CD4-positive, alpha-beta T cell treated with Interleukin-6 at 100 ng/mL for 8 hours (primary cell): ENCODE measurements at regions not wholly inside any gene's neighbourhood (a gene's known extent, or its start where the extent isn't known, plus 50 kb on each side); places are given as distances from the start of the nearest gene placed in this dataset.
"Not testable (repeated sequence)": the region's sequence is repeated elsewhere in the genome, so short reads cannot be mapped to it uniquely, and the experiment has no call there.

ENCODE experiments used
- DNase-seq: peaks from one replicate; pipeline ENCODE4 v3.0.0-alpha.2; 2020; ENCODE audit warnings: mixed read lengths, low spot score

DNA sequence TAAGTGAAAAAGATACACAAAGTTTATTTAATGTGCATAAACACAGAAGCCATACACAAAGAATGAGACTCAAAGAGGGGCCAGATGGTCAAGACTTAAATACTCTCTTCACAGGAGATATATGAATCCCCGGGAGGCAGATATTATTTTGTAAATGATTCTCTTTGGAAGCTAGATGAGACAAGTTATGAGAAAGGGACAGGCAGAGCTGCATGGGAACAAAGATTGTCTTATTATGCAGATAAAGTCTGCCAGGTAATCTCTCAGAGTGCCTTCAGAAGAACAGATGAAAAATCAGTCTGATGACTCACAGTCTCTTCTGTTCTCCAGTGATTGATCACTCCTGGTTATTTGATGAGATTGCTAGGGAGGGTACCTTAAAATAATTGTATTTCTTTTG, 89.0 kb downstream of the NAF1 start:
- DNase-seq = no peak

DNA sequence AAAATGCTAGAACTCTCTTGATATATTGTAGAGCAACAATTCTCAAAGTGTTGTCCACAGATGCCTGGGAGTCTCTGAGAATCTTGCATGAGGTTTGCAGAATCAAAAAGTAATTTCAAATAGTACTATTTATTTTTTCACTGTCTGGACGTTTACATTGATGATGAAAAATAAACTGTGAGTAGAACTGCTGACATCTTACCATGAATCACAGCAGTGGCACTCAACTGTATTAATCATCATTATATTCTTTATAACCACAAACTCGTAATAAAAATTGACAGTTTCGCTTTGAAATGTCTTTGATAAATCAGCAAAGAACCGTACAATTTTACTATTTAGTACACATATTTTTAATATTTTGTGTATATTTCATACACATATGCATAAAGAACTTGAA, 94.5 kb downstream of the NAF1 start:
- DNase-seq = no peak

DNA sequence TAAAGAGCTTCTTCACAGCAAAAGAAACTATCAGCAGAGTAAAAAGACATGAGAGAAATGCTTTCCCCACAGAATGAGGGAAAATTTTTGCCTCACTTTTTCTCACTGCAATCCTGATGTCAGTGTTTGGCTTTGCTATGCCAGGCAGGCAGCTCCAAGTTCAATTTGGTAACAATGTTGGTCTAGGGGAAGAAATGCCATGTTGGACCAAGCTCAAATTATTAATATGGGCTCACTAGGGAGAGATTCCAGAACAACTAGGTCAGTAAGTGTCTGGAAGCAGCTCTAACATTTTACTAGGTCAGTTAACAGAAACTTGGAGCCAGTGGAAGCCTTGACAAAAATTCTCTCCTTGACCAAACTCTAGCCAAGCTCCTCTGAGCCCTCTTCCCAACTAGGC, 95.4 kb downstream of the NAF1 start:
- DNase-seq = no peak

DNA sequence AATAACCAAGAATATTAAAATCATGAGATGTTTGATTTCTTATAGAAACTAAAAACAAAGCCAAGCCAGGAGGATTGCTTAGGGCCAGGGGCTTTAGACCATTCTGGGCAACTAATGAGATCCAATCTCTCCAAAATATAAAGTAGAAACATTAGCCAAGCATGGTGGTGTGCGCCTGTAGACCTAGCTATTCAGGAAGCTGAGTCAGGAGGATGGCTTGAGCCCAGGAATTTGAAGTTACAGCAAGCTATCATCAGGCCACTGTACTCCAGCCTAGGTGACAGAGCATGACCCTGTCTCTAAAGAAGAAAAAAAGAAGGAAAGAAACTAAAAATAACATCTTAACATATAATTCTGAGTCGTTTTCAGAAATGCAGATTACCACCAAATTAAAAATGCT, 96.7 kb downstream of the NAF1 start:
- DNase-seq = no peak

DNA sequence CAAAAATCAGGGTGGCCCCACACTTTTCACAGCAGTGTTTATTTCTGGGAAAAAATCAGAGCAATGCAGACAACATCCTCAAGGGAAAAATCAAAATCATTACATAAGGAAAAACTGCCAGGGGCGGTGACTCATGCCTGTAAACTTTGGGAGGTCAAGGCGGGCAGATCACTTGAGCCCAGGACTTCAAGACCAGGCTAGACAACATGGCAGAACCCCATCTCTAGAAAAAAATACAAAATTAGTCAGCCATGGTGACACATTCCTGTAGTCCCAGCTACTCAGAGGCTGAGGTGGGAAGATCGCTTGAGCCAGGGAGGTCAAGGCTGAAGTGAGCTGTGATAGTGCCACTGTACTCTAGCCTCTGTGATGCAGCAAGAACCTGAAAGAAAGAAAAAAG, 102.8 kb downstream of the NAF1 start:
- no peak for DNase-seq

DNA sequence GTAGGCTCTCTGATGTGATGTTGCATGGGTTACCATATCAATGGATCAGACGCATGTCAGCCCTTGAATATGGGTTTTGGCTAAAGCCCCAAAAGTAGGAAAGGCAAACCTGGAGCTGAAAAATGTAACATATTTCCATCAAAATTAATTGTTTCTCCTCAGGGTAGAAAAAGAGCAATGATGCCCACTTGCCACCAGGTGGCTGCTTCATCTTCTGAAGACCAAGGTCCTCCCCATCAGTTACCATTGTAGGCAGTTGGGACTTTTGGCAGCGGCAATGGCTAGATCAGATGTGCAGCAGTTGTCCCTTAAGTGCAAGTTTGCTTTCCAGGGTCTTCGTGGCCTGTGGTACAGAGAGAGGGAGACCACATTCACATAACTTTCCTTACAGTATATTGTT, 118.2 kb downstream of the NAF1 start:
- no peak for DNase-seq

DNA sequence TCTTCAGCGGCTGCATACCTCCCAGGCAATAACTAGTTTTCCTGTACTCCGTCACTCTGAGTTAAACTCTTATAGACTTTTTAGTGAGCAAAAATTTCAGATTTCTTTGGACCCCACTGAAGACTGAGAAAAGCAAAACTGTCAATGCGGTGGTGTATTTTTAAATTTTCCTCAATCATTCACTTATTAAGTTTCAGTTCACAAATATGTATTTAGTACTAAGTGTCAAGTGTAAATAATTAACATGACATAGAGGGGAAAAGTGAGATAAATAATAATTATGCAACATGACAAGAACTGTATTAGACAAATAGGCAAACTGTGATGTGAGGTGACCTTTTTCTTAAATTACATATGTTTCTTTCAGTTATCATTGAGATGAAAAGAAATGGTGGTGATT, 124.4 kb downstream of the NAF1 start:
- no peak for DNase-seq

DNA sequence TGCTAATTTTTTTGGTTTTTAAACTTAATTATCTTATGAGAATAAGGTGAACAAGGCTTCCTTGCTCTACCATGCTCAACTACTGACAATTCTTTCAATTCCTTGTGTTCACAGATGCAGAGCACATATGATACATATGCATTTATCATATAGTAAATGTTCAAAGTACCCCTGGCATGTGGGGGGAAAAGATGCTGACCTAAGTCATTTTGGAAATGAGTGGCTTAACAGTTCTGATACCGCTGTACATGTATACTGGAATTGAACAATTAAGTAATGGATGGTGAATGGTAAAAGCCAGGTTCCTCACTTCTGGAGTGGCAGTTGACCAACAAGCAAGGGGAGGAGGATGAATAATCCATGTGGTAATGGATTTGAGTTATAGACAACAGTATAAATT, 149.6 kb downstream of the NAF1 start:
- DNase-seq = no peak

DNA sequence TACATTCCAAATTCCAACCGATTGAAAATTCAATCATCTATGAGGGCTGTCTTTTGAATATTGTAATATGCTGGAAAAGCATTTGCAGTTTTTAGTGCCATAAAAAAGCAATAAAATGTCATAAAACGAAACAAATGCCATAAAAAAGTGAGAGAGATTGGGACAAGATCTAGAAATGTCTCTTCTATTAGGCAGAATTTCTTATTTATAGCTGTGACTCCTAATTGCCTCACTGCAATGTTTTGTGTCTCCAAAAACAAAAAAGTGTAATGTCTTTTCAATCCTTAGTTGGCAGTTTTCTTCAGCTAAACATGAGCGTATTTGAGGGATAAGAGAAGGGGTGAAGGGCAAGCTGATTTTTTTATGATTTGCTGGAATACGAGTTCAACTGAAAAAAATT, 153.9 kb downstream of the NAF1 start:
- no peak for DNase-seq

DNA sequence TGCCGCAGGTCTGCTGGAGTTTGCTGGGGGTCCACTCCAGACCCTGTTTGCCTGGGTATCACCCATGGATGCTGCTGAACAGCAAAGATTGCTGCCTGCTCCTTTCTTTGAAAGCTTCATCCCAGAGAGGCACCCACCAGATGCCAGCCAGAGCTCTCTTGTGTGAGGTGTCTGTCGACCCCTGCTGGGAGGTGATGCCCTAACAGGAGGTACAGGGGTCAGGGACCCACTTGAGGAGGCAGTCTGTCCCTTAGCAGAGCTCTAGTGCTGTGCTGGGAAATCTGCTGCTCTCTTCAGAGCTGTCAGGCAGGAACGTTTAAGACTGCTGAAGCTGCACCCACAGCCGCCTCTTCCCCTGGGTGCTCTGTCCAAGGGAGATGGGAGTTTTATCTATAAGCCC, 162.7 kb downstream of the NAF1 start:
- no peak for DNase-seq

DNA sequence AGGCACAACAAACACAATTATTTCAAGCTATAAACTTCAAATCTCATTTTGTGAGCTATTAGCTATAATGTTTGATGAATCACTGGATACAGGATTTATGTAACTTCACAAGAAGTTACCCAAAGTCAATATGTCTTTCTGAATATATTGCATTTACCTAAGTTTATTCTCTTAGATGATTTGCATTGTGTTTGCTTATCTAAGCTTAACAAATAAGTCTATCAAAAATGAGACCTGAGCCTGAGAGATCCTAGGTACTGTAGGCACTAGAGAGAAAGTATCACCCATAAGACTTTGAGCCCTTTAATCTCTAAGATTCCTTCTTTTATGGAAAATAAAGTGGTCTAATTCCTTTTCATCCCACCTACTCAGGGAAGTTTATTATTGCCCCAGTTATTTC, 178.2 kb downstream of the NAF1 start:
- no peak for DNase-seq

DNA sequence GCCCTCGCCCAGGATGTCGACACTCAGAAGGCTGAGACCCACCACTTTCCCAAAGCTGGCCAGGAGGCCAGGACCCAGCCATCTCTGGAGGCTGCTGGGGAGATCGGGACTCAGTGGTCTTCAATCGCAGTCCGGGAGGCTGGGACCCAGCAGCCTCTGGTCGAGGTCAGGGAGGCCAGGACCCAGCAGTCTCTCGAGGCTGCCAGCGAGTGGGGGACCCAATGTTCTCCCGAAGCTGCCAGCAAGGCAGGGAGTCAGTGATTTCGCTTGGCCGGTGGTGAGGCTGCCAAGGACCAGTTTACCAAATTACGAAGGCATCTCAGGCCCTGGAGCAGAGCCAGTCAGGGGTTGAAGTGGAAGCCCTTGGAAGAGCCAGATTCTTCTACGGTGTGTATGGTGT, 181.6 kb downstream of the NAF1 start:
- DNase-seq = no peak

DNA sequence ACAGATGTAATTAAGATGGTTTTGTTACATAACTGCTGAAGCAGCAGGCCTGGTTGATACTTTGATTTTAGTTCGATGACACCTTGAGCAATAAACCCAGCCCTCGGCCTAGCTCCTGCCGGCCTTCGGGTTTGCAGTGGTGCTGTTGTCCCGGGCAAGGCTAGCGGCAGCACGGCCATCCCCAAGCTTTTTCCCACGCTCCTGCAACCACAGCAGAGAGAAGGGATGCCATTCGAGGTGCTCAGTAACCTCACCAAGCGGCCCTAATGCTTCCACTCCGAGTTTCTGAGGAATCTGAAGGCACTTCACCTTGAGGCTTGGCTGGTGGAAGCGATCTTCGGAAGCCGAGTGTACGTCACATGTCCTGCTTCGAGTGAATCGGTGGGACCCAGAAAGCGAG, 182.1 kb downstream of the NAF1 start:
- DNase-seq = no peak

DNA sequence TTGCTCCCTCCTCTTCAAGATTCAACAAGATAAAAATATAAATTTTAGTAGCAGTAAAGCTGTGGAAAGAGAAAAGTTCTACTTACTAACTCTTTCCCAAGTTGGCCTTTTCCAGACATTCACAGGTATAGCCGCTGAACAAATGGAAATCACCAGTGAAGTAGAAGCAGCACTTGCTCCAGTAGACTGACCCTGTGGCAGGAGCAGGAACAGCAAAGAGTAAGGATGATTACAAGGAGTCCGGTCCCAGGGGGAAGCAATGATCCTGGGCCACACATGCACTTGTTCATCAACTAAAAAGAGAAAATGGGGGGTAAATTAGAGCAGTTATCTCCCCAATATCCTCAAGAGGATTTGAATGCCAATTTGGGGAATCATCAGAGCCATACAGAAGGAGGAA, 184.9 kb downstream of the NAF1 start:
- DNase-seq = no peak

DNA sequence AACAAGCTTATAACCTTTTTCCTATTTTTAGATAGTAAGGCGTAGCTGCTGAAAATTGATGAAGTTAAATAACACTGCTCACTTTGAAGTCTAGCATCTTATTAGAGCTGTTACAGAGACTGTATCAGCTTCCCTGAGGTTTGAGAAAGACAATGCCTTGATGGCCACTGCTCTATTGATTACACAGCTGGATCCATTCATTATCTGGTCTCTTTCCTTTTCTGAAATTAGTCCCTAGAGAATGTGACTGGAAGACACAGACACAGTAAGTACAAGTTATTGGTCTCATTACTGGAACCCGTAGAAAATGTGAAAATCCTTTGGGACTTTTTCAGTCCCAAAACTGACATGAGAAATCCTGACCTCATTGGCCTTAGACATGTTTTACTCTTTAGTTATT, 188.3 kb downstream of the NAF1 start:
- no peak for DNase-seq

DNA sequence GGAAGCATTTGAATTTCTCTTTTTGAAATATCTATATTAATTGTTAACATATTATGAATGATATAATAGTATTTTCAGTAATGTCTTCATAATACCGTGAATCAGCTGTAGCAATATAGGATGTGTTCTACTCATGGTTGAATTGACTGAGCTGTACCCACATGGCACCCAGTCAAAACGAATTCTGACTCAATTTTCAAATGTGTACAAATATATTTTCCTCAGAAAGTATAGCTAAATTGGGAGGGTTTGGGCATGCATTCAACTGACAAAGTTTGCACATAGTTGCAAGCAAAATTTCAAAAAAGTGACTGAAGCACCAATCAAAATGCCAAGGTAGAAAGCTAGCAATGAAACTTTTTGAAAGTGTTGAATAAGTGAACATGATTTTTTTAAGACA, 188.9 kb downstream of the NAF1 start:
- no peak for DNase-seq

DNA sequence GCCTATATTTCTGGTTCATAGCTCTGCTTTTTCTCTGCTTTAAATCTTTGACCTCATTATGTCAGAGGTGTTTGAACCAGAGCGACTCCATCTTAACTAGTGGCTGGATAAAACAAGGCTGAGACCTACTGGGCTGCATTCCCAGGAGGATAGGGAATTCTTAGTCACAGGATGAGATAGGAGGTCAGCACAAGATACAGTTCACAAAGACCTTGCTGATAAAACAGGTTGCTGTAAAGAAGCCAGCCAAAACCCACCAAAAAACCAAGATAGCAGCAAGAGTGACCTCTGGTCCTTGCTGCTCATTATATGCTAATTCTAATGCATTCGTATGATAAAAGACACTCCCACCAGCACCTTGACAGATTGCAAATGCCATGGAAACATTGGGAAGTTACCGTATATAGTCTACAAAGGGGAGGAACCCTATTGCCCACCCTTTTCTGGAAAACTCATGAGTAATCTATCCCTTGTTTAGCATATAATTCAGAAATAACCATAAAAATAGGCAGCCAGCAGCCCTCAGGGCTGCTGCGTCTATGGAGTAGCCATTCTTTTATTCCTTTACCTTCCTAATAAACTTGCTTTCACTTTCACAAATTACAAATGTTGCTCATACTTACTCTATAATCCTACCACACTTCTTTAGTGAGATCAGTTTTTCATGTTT, 193.9 kb downstream of the NAF1 start:
- DNase-seq = no peak

DNA sequence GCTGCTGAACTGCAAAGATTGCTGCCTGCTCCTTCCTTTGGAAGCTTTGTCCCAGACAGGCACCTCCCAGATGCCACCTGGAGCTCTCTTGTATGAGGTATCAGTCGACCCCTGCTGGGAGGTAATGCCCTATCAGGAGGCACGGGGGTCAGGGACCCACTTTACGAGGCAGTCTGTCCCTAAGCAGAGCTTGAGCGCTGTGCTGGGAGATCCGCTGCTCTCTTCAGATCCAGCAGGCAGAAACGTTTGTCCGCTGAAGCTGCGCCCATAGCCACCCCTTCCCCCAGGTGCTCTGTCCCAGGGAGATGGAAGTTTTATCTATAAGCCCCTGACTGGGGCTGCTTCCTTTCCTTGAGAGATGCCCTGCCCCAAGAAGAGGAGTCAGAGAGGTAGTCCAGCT, 197.5 kb downstream of the NAF1 start:
- DNase-seq = no peak

DNA sequence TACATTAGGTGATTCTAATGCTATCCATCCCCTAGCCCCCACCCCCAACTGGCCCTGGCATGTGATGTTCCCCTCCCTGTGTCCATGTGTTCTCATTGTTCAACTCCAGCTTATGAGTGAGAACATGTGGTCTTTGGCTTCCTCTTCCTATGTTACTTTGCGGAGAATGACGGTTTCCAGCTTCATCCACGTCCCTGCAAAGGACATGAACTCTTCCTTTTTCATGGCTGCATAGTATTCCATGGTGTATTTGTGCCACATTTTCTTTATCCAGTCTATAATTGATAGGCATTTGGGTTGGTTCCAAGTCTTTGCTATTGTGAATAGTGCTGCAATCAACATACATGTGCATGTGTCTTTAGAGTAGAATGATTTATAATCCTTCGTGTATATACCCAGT, 200.7 kb downstream of the NAF1 start:
- DNase-seq = not testable (repeated sequence)

DNA sequence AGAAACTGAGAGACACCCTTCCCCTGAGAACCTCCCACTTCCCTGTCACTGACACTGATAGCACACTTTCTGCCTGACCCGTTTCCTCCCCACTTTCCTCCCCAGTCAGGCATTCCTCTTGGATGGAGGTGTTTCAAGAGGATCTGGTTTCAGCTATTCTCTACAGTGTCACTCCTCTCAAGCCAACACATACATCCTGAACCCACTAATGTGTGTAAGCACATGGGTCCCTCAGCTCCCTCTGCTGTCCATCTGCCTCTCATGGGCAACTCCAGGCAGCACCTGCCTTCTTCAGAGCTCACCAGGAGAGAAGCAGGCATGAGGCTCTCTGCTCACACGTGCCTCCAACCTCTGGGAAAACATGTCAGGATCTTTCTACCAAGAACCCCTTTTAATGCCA, 207.6 kb downstream of the NAF1 start:
- DNase-seq = no peak

DNA sequence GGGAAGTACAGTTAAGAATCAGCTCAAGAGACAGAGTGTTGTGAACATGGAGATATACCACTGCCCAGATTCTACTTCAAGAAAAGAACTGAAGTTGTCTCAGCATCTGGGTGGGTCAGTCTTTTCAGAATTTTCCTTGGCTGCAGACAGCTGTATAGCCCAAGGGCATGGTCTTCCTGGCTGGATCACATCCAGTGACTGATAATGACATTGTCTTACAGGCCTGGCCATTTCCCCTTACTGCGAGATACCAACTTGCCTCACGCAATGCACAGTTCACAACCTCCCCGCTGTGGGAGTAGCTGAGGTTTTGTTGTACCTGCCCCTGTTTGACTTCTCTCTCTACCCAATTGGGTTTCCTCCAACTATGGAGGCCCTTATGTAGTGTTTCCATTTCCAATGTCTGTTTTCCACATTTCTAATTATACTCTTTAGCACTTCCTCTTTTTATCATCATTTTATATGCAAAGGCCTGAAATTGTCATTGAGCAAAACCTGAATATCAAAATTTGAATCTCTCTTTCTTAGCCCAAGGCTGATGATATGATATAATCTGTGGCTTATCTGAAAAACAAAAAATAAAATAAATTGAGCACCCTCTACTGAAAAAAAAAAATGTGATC, 209.1 kb downstream of the NAF1 start:
- DNase-seq = no peak

DNA sequence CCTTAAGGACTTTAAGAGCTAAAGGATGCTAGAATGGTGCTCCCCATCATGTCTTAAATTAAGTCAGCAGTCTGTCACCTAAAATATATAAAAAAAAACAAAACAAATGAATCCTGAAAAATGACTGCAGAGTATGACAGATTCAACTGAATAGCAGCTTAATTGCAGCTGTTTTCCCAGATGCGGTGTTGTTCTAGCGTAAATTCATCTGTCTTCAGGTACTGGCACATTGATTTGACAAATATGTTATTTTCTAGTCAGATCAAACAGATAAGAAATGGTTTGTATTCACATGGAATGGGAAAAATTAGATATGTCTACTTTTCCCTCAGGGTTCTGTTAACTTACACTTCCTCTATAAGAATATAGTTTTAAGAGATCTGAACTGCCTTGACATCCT, 211.7 kb downstream of the NAF1 start:
- DNase-seq = no peak

DNA sequence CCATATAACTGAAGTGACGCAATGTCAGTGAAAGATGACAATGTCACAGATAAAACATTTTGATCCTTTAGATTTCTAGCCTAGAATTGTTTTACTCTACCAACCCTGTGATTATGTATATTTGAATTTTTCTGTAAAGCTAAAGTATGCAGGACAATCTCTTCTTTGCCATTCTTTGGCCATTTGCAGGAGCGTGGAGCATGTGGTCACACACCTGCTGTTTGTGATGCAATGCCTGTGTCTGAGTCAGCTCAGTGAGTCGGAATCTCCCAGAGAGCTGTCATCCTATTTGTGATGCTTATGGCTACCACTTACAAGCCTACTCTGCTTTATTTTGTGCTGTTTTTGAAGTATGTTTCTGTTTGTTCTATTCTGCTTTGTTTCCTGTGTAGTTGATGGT, 214.5 kb downstream of the NAF1 start:
- no peak for DNase-seq

DNA sequence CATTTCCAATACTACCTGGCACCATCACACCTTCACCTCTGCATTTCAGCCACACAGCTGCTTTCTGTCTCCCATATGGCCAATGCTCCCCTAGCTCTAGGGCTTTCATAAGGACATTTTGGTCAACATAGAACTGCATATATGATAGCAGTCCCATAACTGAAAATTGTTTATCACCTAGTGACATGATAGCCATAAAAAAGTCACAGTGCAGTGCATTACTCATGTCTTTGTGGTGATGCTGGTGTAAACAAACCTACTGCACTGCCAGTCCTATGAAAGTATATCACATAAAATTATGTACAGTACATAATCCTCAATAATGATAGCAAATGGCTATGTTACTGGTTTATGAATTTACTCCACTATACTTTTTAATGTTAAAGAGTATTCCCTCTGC, 221.0 kb downstream of the NAF1 start:
- DNase-seq = no peak
